Brain microvascular endothelial cell (primary cell): ENCODE measurements at regions not wholly inside any gene's neighbourhood (a gene's known extent, or its start where the extent isn't known, plus 50 kb on each side); places are given as distances from the start of the nearest gene placed in this dataset.
"Not testable (repeated sequence)": the region's sequence is repeated elsewhere in the genome, so short reads cannot be mapped to it uniquely, and the experiment has no call there.

Source experiments
- DNase-seq: peaks from one replicate; pipeline ENCODE4 v3.0.0-alpha.2; 2020
- H3K27ac ChIP-seq: fragments of 250-450 bp; sonication (Bioruptor Pico); 2 replicates; pipeline ENCODE4 v1.5.1; 2020; ENCODE audit warnings: mild to moderate bottlenecking, moderate library complexity
- H3K27me3 ChIP-seq: fragments of 250-450 bp; sonication (Bioruptor Pico); replicated peaks from 2 replicates; pipeline ENCODE4 v1.5.1; 2020; ENCODE audit warnings: mild to moderate bottlenecking
- H3K36me3 ChIP-seq: fragments of 250-450 bp; sonication (Bioruptor Pico); replicated peaks from 2 replicates; pipeline ENCODE4 v1.5.1; 2020; ENCODE audit warnings: mild to moderate bottlenecking
- H3K4me3 ChIP-seq: 2 replicates; pipeline ENCODE4 v1.5.1; 2011; ENCODE audit warnings: low read depth, mild to moderate bottlenecking, control low read depth, low read length, moderate library complexity
- in situ Hi-C: cut with HindIII; loops from 2 replicates; pipeline ENCODE4 v1.10.0; 2017; ENCODE audit warnings: low sequenced_read_pairs, low pct_ligation_motif_present
- TF ChIP-seq, protein P1 (sequence below): IDR thresholded peaks from 2 replicates; pipeline ENCODE4 v1.5.1; 2011; ENCODE audit warnings: low read depth, mild to moderate bottlenecking, moderate library complexity, low read length, control low read depth, inconsistent platforms; ENCODE audit errors: missing control alignments

DNA sequence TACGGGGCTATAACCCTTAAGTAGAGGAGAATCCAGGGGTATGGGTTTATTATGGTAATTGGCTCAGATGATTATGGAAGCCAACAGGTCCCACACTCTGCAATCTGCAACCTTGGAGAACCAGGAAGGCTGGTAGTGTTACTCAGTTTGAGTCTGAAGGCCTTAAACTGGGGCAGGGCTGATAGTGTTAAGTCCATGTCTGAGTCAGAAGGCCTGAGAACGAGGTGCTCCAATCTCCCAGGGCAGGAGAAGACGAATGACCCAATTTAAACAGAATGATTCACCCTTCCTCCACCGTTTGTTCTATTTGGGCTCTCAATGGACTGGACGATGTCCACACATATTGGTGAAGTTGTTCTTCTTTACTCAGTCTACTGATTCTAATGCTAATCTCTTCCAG lies 244.5 kb upstream of the PTER start:
- Histone ChIP-seq H3K4me3 (no peak overlapping the region), H3K27me3 (no peaks in the 10 kb centered on the region), H3K27ac (no peak overlapping the region), H3K36me3 (no peaks in the 10 kb centered on the region)
- TF ChIP-seq, protein P1, sequence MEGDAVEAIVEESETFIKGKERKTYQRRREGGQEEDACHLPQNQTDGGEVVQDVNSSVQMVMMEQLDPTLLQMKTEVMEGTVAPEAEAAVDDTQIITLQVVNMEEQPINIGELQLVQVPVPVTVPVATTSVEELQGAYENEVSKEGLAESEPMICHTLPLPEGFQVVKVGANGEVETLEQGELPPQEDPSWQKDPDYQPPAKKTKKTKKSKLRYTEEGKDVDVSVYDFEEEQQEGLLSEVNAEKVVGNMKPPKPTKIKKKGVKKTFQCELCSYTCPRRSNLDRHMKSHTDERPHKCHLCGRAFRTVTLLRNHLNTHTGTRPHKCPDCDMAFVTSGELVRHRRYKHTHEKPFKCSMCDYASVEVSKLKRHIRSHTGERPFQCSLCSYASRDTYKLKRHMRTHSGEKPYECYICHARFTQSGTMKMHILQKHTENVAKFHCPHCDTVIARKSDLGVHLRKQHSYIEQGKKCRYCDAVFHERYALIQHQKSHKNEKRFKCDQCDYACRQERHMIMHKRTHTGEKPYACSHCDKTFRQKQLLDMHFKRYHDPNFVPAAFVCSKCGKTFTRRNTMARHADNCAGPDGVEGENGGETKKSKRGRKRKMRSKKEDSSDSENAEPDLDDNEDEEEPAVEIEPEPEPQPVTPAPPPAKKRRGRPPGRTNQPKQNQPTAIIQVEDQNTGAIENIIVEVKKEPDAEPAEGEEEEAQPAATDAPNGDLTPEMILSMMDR = no peak
- no peak for DNase-seq
- in situ Hi-C loops = no loop called here

DNA sequence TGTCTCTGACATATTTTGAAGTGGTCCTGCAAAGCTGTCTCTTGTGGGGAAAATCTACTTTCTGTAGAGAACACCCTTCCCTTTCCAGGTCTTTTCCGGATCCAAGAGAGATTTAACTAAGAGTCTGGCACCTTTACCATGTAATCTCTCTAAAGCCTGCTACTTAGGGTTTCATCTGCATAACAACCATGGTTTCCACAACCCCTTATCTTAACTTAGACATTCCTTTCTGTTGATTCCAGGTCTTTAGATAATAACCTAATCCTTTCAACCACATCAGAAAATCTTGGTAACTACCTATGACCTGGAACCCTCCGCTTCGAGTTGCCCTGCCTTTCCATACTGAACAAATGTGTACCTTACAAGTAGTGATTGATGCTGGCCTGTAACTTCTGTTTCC lies 243.6 kb upstream of the PTER start:
- DNase-seq = no peak
- Histone ChIP-seq H3K27ac (no peak overlapping the region), H3K4me3 (no peak overlapping the region), H3K36me3 (no peaks in the 10 kb centered on the region), H3K27me3 (no peaks in the 10 kb centered on the region)
- in situ Hi-C loops = no loop called here
- TF ChIP-seq, protein P1 = no peak

DNA sequence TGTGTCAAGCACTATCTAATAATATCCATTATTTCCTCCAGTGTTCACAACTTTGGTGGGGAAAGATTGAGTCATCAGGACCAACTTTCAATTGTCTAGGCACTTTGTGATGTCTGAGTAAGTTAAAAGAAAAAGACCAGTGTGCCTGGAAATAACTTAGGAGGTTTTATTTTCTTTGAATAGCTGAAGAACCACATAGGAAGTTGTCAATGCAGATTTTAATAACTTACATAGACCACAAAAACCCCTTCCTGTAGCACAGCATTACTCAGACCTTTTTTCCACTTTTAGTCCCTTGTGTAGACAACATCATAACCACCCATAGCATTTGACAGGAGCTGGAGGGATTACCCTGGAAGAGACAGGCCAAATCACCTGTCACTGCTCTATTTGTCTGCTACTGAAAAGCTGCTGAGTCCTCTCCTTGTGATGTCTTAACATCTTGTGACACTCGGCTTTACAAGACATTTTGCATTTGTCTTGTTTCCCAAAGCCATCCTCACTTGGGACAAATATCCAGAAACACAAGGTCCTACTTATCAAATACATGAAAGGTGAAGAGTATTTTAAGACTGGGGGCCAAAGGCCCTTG lies 241.5 kb upstream of the PTER start:
- in situ Hi-C loops = no loop called here
- no peak overlapping the region for H3K27ac ChIP-seq
- TF ChIP-seq, protein P1 = no peak
- no peak for DNase-seq
- no peaks in the 10 kb centered on the region for H3K36me3 ChIP-seq
- no peaks in the 10 kb centered on the region for H3K27me3 ChIP-seq
- no peak overlapping the region for H3K4me3 ChIP-seq

DNA sequence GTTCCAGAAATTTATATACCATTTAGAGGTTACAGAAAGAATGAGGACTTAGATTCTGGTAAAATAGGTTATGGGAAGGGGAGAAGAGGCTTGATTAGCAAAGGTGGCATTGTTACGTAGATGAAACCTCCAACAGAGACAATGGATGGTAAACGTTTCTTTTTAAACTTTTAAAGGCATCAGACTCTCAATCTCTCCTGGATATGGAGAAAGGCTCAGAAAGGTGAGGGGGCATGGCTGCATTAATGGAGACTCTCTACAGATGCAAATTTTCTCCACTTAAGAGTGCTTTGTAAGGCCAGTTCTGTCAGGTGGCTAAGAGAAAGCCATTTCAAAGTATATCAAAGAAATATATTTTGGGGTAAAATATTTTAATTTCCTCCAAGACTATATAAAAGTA lies 240.9 kb upstream of the PTER start:
- Histone ChIP-seq H3K36me3 (no peaks in the 10 kb centered on the region), H3K4me3 (no peak overlapping the region), H3K27ac (no peak overlapping the region), H3K27me3 (no peaks in the 10 kb centered on the region)
- in situ Hi-C loops = no loop called here
- TF ChIP-seq, protein P1 = no peak
- no peak for DNase-seq

DNA sequence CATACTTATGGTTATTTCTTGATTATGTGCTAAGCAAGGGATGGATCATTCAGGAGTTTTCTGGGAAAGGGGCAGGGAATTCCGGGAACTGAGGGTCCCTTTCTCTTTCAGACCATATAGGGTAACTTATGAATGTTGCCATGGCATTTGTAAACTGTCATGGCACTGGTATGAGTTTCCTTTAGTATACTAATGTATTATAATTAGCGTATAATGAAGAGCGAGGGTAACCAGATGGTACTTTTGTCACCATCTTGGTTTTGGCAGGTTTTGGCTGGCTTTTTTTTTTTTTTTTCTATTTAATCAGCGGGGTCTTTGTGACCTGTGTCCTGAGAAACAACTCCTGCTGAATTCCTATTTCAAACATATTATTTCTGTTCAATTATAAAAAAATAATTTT lies 237.6 kb upstream of the PTER start:
- no peaks in the 10 kb centered on the region for H3K27me3 ChIP-seq
- H3K4me3 ChIP-seq = no peak overlapping the region
- in situ Hi-C loops = no loop called here
- no peak for DNase-seq
- no peaks in the 10 kb centered on the region for H3K36me3 ChIP-seq
- H3K27ac ChIP-seq = no peak overlapping the region
- TF ChIP-seq, protein P1 = no peak

DNA sequence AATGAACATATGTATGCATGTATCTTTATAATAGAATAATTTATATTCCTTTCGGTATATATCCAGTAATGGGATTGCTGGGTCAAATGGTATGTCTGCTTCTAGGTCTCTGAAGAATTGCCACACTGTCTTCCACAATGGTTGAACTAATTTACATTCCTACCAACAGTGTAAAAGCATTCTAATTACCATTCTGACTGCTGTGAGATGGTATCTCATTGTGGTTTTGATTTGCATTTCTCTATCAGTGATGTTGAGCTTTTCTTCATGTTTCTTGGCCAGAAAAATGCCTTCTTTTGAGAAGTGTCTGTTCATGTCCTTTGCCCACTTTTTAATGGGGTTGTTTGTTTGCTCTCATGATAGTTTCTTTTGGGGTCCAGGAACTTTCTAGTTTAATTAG lies 213.2 kb upstream of the PTER start:
- H3K27ac ChIP-seq, in situ Hi-C loops, H3K27me3 ChIP-seq, H3K36me3 ChIP-seq, H3K4me3 ChIP-seq, DNase-seq: not testable (repeated sequence)
